Trophoblast cell (in vitro differentiated cells and primary cell): ENCODE measurements at regions not wholly inside any gene's neighbourhood (a gene's known extent, or its start where the extent isn't known, plus 50 kb on each side); places are given as distances from the start of the nearest gene placed in this dataset.

Source experiments
- DNase-seq, 2 donors: peaks; one replicate each; pipeline ENCODE4 v3.0.0-alpha.2; 2016
- H2AFZ ChIP-seq: 2 replicates; pipeline ENCODE4 v1.6.1; 2013; ENCODE audit warnings: low read length, moderate library complexity, mild to moderate bottlenecking; ENCODE audit not compliant: insufficient read depth, poor library complexity
- H2AK5ac ChIP-seq: 2 replicates; pipeline ENCODE4 v1.6.1; 2013; ENCODE audit warnings: mild to moderate bottlenecking, low read length
- H2BK120ac ChIP-seq: 2 replicates; pipeline ENCODE4 v1.6.1; 2013; ENCODE audit warnings: low read length, mild to moderate bottlenecking, moderate library complexity; ENCODE audit not compliant: insufficient read depth, poor library complexity
- H2BK12ac ChIP-seq: 2 replicates; pipeline ENCODE4 v1.6.1; 2013; ENCODE audit warnings: mild to moderate bottlenecking, low read length, moderate library complexity
- H2BK5ac ChIP-seq: 2 replicates; pipeline ENCODE4 v1.6.1; 2013; ENCODE audit warnings: low read length, low read depth, moderate library complexity, mild to moderate bottlenecking; ENCODE audit not compliant: poor library complexity
- H3K14ac ChIP-seq: 2 replicates; pipeline ENCODE4 v1.6.1; 2013; ENCODE audit warnings: mild to moderate bottlenecking, low read length
- H3K18ac ChIP-seq: 2 replicates; pipeline ENCODE4 v1.6.1; 2013; ENCODE audit warnings: mild to moderate bottlenecking, low read length
- H3K23ac ChIP-seq: 2 replicates; pipeline ENCODE4 v1.6.1; 2013; ENCODE audit warnings: low read length
- H3K27ac ChIP-seq: 2 replicates; pipeline ENCODE4 v1.5.1; 2013; ENCODE audit warnings: low read depth, mild to moderate bottlenecking, inconsistent platforms, low read length, moderate library complexity
- H3K27me3 ChIP-seq: 2 replicates; pipeline ENCODE4 v1.6.1; 2013; ENCODE audit warnings: inconsistent platforms, mild to moderate bottlenecking, low read length, moderate library complexity; ENCODE audit not compliant: insufficient read depth
- H3K36me3 ChIP-seq, 2 experiments: 1 replicate in 1 of 2; 2 replicates in 1 of 2; pipeline ENCODE4 v1.6.1; 2013; ENCODE audit warnings: low read length in 2 of 2, mild to moderate bottlenecking in 2 of 2, moderate library complexity in 1 of 2; ENCODE audit not compliant: insufficient read depth in 2 of 2, control insufficient read depth in 1 of 2
- H3K4ac ChIP-seq: 2 replicates; pipeline ENCODE4 v1.6.1; 2013; ENCODE audit warnings: low read depth, mild to moderate bottlenecking, low read length, moderate library complexity
- H3K4me1 ChIP-seq, 2 experiments: 1 replicate in 1 of 2; 2 replicates in 1 of 2; pipeline ENCODE4 v1.6.1; 2013; ENCODE audit warnings: low read length in 2 of 2, mild to moderate bottlenecking in 2 of 2, moderate library complexity in 1 of 2; ENCODE audit not compliant: insufficient read depth in 2 of 2, control insufficient read depth in 1 of 2
- H3K4me2 ChIP-seq: 2 replicates; pipeline ENCODE4 v1.6.1; 2013; ENCODE audit warnings: inconsistent platforms, mild to moderate bottlenecking, low read length, moderate library complexity
- H3K4me3 ChIP-seq: 2 replicates; pipeline ENCODE4 v1.5.1; 2013; ENCODE audit warnings: mild to moderate bottlenecking, low read depth, low read length, inconsistent platforms
- H3K79me1 ChIP-seq: one replicate; pipeline ENCODE4 v1.6.1; 2013; ENCODE audit warnings: low read length
- H3K79me2 ChIP-seq: 2 replicates; pipeline ENCODE4 v1.6.1; 2013; ENCODE audit warnings: low read length, mild to moderate bottlenecking; ENCODE audit not compliant: control insufficient read depth, insufficient read depth, poor library complexity
- H3K9ac ChIP-seq: 2 replicates; pipeline ENCODE4 v1.6.1; 2013; ENCODE audit warnings: mild to moderate bottlenecking, low read length
- H3K9me3 ChIP-seq: 2 replicates; pipeline ENCODE4 v1.6.1; 2013; ENCODE audit warnings: low read depth, mild to moderate bottlenecking, control low read depth, inconsistent platforms, low read length; ENCODE audit not compliant: insufficient read depth
- H4K12ac ChIP-seq: 2 replicates; pipeline ENCODE4 v1.6.1; 2013; ENCODE audit warnings: low read depth, mild to moderate bottlenecking, low read length, moderate library complexity
- H4K8ac ChIP-seq: 2 replicates; pipeline ENCODE4 v1.6.1; 2013; ENCODE audit warnings: low read depth, mild to moderate bottlenecking, low read length, moderate library complexity
- H4K91ac ChIP-seq: one replicate; pipeline ENCODE4 v1.6.1; 2013; ENCODE audit warnings: low read depth, mild to moderate bottlenecking, low read length, moderate library complexity
- WGBS: extraction: QIAGEN DNeasy Blood & Tissue Kit; methylation state at CpG from one replicate; pipeline ENCODE4 v1.1.7; 2013; ENCODE audit warnings: missing lambda C conversion rate; ENCODE audit not compliant: insufficient read length, insufficient coverage; ENCODE audit errors: extremely low coverage; 5-methylcytosine and 5-hydroxymethylcytosine counted together

- Histone ChIP-seq H2AK5ac (no peak overlapping the region), H3K18ac (no peak overlapping the region), H2BK120ac (no peak overlapping the region), H4K8ac (no peak overlapping the region), H3K79me2 (no peaks in the 10 kb centered on the region), H3K4me2 (no peak overlapping the region), H2BK5ac (no peak overlapping the region), H2AFZ (no peak overlapping the region), H3K23ac (no peak overlapping the region), H3K4ac (no peak overlapping the region), H3K4me3 (no peak overlapping the region), H3K27me3 (no peaks in the 10 kb centered on the region), H3K9ac (no peak overlapping the region), H3K9me3 (no peaks in the 10 kb centered on the region), H4K91ac (no peak overlapping the region), H4K12ac (no peak overlapping the region), H3K4me1 (no peaks in the 10 kb centered on the region), H3K79me1 (no peaks in the 10 kb centered on the region), H2BK12ac (no peak overlapping the region), H3K27ac (no peak overlapping the region), H3K36me3 (no peaks in the 10 kb centered on the region), H3K14ac (no peak overlapping the region)
- peak in 1 of 2 donors; percentile 34 for DNase-seq
- no CpG with 5 or more reads among the region's 2 CpGs for WGBS
Measured at GRCh38 chr1:213685992-213686582, 301.7 kb upstream of the PROX1 start.

- Histone ChIP-seq H2AK5ac (no peak overlapping the region), H4K8ac (no peak overlapping the region), H3K9me3 (no peaks in the 10 kb centered on the region), H3K27ac (no peak overlapping the region), H3K27me3 (no peaks in the 10 kb centered on the region), H3K4me2 (no peak overlapping the region), H2BK5ac (no peak overlapping the region), H3K4me3 (no peak overlapping the region), H3K23ac (no peak overlapping the region), H4K12ac (no peak overlapping the region), H3K79me2 (no peaks in the 10 kb centered on the region), H3K14ac (no peak overlapping the region), H4K91ac (no peak overlapping the region), H3K18ac (no peak overlapping the region), H2BK12ac (no peak overlapping the region), H3K4ac (no peak overlapping the region), H3K36me3 (no peaks in the 10 kb centered on the region), H3K79me1 (no peaks in the 10 kb centered on the region), H3K4me1 (no peaks in the 10 kb centered on the region), H2AFZ (no peak overlapping the region), H2BK120ac (no peak overlapping the region), H3K9ac (no peak overlapping the region)
- no CpG with 5 or more reads among the region's 3 CpGs for WGBS
- no peak for DNase-seq
Measured at GRCh38 chr1:213686983-213687382, 300.8 kb upstream of the PROX1 start.

- Histone ChIP-seq H3K4me1 (no peaks in the 10 kb centered on the region), H3K18ac (no peak overlapping the region), H3K23ac (no peak overlapping the region), H3K27ac (no peak overlapping the region), H2AK5ac (no peak overlapping the region), H3K14ac (no peak overlapping the region), H3K79me2 (no peaks in the 10 kb centered on the region), H3K79me1 (no peaks in the 10 kb centered on the region), H4K12ac (no peak overlapping the region), H3K9ac (no peak overlapping the region), H3K4me3 (no peak overlapping the region), H2BK120ac (no peak overlapping the region), H4K8ac (no peak overlapping the region), H2AFZ (no peak overlapping the region), H3K9me3 (no peaks in the 10 kb centered on the region), H2BK12ac (no peak overlapping the region), H3K4me2 (no peak overlapping the region), H3K27me3 (no peaks in the 10 kb centered on the region), H3K36me3 (no peaks in the 10 kb centered on the region), H3K4ac (no peak overlapping the region), H2BK5ac (no peak overlapping the region), H4K91ac (no peak overlapping the region)
- DNase-seq: no peak
- no CpG with 5 or more reads among the region's 7 CpGs for WGBS
Measured at GRCh38 chr1:213687832-213688231, 299.9 kb upstream of the PROX1 start.

- no peak overlapping the region for H2BK12ac ChIP-seq
- H3K27me3 ChIP-seq: no peaks in the 10 kb centered on the region
- H3K79me2 ChIP-seq: no peaks in the 10 kb centered on the region
- peaks cover 3% of the 10 kb centered on the region for H3K79me1 ChIP-seq
- peaks cover 2 to 5% of the 10 kb centered on the region in 2 experiments for H3K4me1 ChIP-seq
- H3K36me3 ChIP-seq: no peaks in the 10 kb centered on the region
- H3K9ac ChIP-seq: no peak overlapping the region
- no peak overlapping the region for H2AFZ ChIP-seq
- no peak overlapping the region for H3K4me2 ChIP-seq
- no peak overlapping the region for H3K27ac ChIP-seq
- H2BK120ac ChIP-seq: no peak overlapping the region
- no peak overlapping the region for H4K8ac ChIP-seq
- no peak overlapping the region for H2BK5ac ChIP-seq
- no peak overlapping the region for H3K4me3 ChIP-seq
- DNase-seq: no peak
- WGBS: no CpG with 5 or more reads among the region's 2 CpGs
- no peak overlapping the region for H3K14ac ChIP-seq
- no peak overlapping the region for H4K91ac ChIP-seq
- no peak overlapping the region for H3K23ac ChIP-seq
- no peaks in the 10 kb centered on the region for H3K9me3 ChIP-seq
- no peak overlapping the region for H2AK5ac ChIP-seq
- H4K12ac ChIP-seq: no peak overlapping the region
- no peak overlapping the region for H3K18ac ChIP-seq
- H3K4ac ChIP-seq: no peak overlapping the region
Measured at GRCh38 chr1:213688655-213689054, 299.1 kb upstream of the PROX1 start.
